IMR-90 (cell line): ENCODE measurements at regions not wholly inside any gene's neighbourhood (a gene's known extent, or its start where the extent isn't known, plus 50 kb on each side); places are given as distances from the start of the nearest gene placed in this dataset.

ENCODE experiments used
- ATAC-seq: fragments of 200-7000 bp; cut with Tn5 transposase; 2 replicates; pipeline ENCODE4 v1.9.1; 2020; ENCODE audit warnings: low read depth, mild to moderate bottlenecking, moderate library complexity
- BruUV-seq: library from RNA; stranded (reverse); fragments of 400-500 nt; replicated peaks from 2 replicates; lab custom pipeline; 2021; lab: Mats Ljungman, UMichigan
- CTCF ChIA-PET: fragments of 300-600 bp; formaldehyde crosslinking; extraction: SDS; loops from one replicate; lab custom pipeline; 2021; ENCODE audit warnings: antibody characterized with exemption; lab: Yijun Ruan, JAX
- POLR2A ChIA-PET: fragments of 300-600 bp; sonication (Branson Sonifier 250); formaldehyde crosslinking; loops from one replicate; lab custom pipeline; 2022; ENCODE audit warnings: antibody characterized with exemption; ENCODE audit not compliant: unreplicated experiment; lab: Charles Lee
- DNase-seq: peaks from one replicate; pipeline ENCODE4 v3.0.0; 2013
- H2AFZ ChIP-seq: replicated peaks from 2 replicates; pipeline ENCODE3; 2013; ENCODE audit warnings: low read length, mild to moderate bottlenecking; ENCODE audit not compliant: poor library complexity
- H2AK5ac ChIP-seq: 2 replicates; pipeline ENCODE4 v1.6.1; 2013; ENCODE audit warnings: low read depth, low read length, inconsistent platforms
- H2AK9ac ChIP-seq: replicated peaks from 2 replicates; pipeline ENCODE3; 2013; ENCODE audit warnings: mild to moderate bottlenecking, low read depth, low read length, moderate library complexity; ENCODE audit not compliant: poor library complexity
- H2BK120ac ChIP-seq: 2 replicates; pipeline ENCODE4 v1.6.1; 2013; ENCODE audit warnings: low read depth, low read length, inconsistent platforms
- H2BK15ac ChIP-seq: 3 replicates; pipeline ENCODE4 v1.6.1; 2013; ENCODE audit warnings: low read depth, low read length, inconsistent platforms
- H2BK20ac ChIP-seq: 2 replicates; pipeline ENCODE4 v1.6.1; 2013; ENCODE audit warnings: low read depth, mild to moderate bottlenecking, inconsistent platforms, low read length, moderate library complexity
- H2BK5ac ChIP-seq: 2 replicates; pipeline ENCODE4 v1.6.1; 2013; ENCODE audit warnings: mild to moderate bottlenecking, low read depth, low read length, inconsistent platforms; ENCODE audit not compliant: poor library complexity, severe bottlenecking
- H3K14ac ChIP-seq: replicated peaks from 2 replicates; pipeline ENCODE4 v1.6.1; 2013; ENCODE audit warnings: low read depth, low read length, inconsistent platforms
- H3K18ac ChIP-seq: 2 replicates; pipeline ENCODE4 v1.6.1; 2013; ENCODE audit warnings: low read depth, low read length, control low read depth
- H3K23ac ChIP-seq: 2 replicates; pipeline ENCODE4 v1.6.1; 2013; ENCODE audit warnings: low read depth, low read length, inconsistent platforms
- H3K27ac ChIP-seq: 2 replicates; pipeline ENCODE4 v1.5.1; 2013; ENCODE audit warnings: mild to moderate bottlenecking, control low read depth, low read length; ENCODE audit not compliant: insufficient read depth
- H3K27me3 ChIP-seq: 2 replicates; pipeline ENCODE4 v1.6.1; 2013; ENCODE audit warnings: low read length; ENCODE audit not compliant: control insufficient read depth, insufficient read depth
- H3K36me3 ChIP-seq: 2 replicates; pipeline ENCODE4 v1.6.1; 2013; ENCODE audit warnings: low read length, mixed read lengths; ENCODE audit not compliant: control insufficient read depth, insufficient read depth
- H3K4ac ChIP-seq: 2 replicates; pipeline ENCODE4 v1.6.1; 2013; ENCODE audit warnings: low read depth, low read length, inconsistent platforms
- H3K4me1 ChIP-seq: 2 replicates; pipeline ENCODE4 v1.6.1; 2013; ENCODE audit warnings: low read length, mixed read lengths; ENCODE audit not compliant: control insufficient read depth, insufficient read depth
- H3K4me2 ChIP-seq: 2 replicates; pipeline ENCODE4 v1.6.1; 2013; ENCODE audit warnings: low read depth, mild to moderate bottlenecking, control low read depth, low read length, moderate library complexity
- H3K4me3 ChIP-seq: 2 replicates; pipeline ENCODE4 v1.5.1; 2013; ENCODE audit warnings: low read depth, mild to moderate bottlenecking, control low read depth, low read length, moderate library complexity; ENCODE audit not compliant: insufficient read depth
- H3K56ac ChIP-seq: 2 replicates; pipeline ENCODE4 v1.6.1; 2013; ENCODE audit warnings: low read length, inconsistent platforms; ENCODE audit not compliant: insufficient read depth; ENCODE audit errors: extremely low read depth
- H3K79me1 ChIP-seq, 2 experiments: 2 replicates each; pipeline ENCODE4 v1.6.1; 2013; ENCODE audit warnings: low read length in 2 of 2, inconsistent platforms in 1 of 2, low read depth in 1 of 2
- H3K9ac ChIP-seq: 2 replicates; pipeline ENCODE4 v1.6.1; 2013; ENCODE audit warnings: low read depth, low read length, control low read depth
- H3K9me1 ChIP-seq: 2 replicates; pipeline ENCODE4 v1.6.1; 2013; ENCODE audit warnings: low read length, inconsistent platforms; ENCODE audit not compliant: insufficient read depth
- H3K9me3 ChIP-seq: 2 replicates; pipeline ENCODE4 v1.6.1; 2013; ENCODE audit warnings: low read length; ENCODE audit not compliant: control insufficient read depth, insufficient read depth
- H4K20me1 ChIP-seq: 2 replicates; pipeline ENCODE4 v1.6.1; 2013; ENCODE audit warnings: low read length, inconsistent platforms; ENCODE audit not compliant: insufficient read depth
- H4K5ac ChIP-seq: 2 replicates; pipeline ENCODE4 v1.6.1; 2013; ENCODE audit warnings: mild to moderate bottlenecking, low read depth, low read length, control low read depth
- H4K8ac ChIP-seq, 2 experiments: 2 replicates each; pipeline ENCODE4 v1.6.1; 2013; ENCODE audit warnings: low read depth in 2 of 2, low read length in 2 of 2, control low read depth in 1 of 2, inconsistent platforms in 1 of 2
- H4K91ac ChIP-seq: 2 replicates; pipeline ENCODE4 v1.6.1; 2013; ENCODE audit warnings: low read depth, low read length, inconsistent platforms; ENCODE audit not compliant: insufficient read depth
- BHLHE40 ChIP-seq: fragments of 150-350 bp; IDR thresholded peaks from 2 replicates; pipeline ENCODE4 v1.6.1; 2016; ENCODE audit warnings: mild to moderate bottlenecking, low read depth, low read length
- CEBPB ChIP-seq: IDR thresholded peaks from 2 replicates; pipeline ENCODE4 v1.6.1; 2012; ENCODE audit warnings: low read depth, low read length, improper control_type of control experiment
- CHD1 ChIP-seq: IDR thresholded peaks from 2 replicates; pipeline ENCODE4 v1.6.1; 2012; ENCODE audit warnings: low read depth, low read length, improper control_type of control experiment
- CTCF ChIP-seq: conservative IDR thresholded peaks from 2 replicates; pipeline ENCODE4 v1.5.1; 2012; ENCODE audit warnings: mild to moderate bottlenecking, low read depth, low read length, improper control_type of control experiment
- ELK1 ChIP-seq: fragments of 150-350 bp; IDR thresholded peaks from 2 replicates; pipeline ENCODE4 v1.6.1; 2016; ENCODE audit warnings: low read depth, mild to moderate bottlenecking, low read length, moderate library complexity, borderline replicate concordance
- FOS ChIP-seq: fragments of 150-350 bp; IDR thresholded peaks from 2 replicates; pipeline ENCODE4 v1.6.1; 2016; ENCODE audit warnings: low read depth, low read length
- MAFK ChIP-seq: IDR thresholded peaks from 2 replicates; pipeline ENCODE4 v1.6.1; 2012; ENCODE audit warnings: low read depth, low read length, improper control_type of control experiment
- MAZ ChIP-seq: IDR thresholded peaks from 2 replicates; pipeline ENCODE4 v1.6.1; 2012; ENCODE audit warnings: low read depth, mild to moderate bottlenecking, low read length, improper control_type of control experiment, moderate library complexity, borderline replicate concordance
- MXI1 ChIP-seq: IDR thresholded peaks from 2 replicates; pipeline ENCODE4 v1.6.1; 2012; ENCODE audit warnings: low read depth, mild to moderate bottlenecking, low read length, moderate library complexity, borderline replicate concordance
- NFE2L2 ChIP-seq: fragments of 150-350 bp; IDR thresholded peaks from 2 replicates; pipeline ENCODE4 v1.6.1; 2016; ENCODE audit warnings: low read depth, mild to moderate bottlenecking, low read length
- POLR2A ChIP-seq: IDR thresholded peaks from 2 replicates; pipeline ENCODE4 v1.6.1; 2012; ENCODE audit warnings: mild to moderate bottlenecking, low read depth, low read length
- RAD21 ChIP-seq: IDR thresholded peaks from 2 replicates; pipeline ENCODE4 v1.6.1; 2012; ENCODE audit warnings: low read length, improper control_type of control experiment
- RCOR1 ChIP-seq: IDR thresholded peaks from 2 replicates; pipeline ENCODE4 v1.6.1; 2012; ENCODE audit warnings: mild to moderate bottlenecking, low read length, improper control_type of control experiment; ENCODE audit not compliant: insufficient replicate concordance
- RFX5 ChIP-seq: IDR thresholded peaks from 2 replicates; pipeline ENCODE4 v1.8.0; 2012; ENCODE audit warnings: low read depth, mild to moderate bottlenecking, low read length, moderate library complexity
- SMC3 ChIP-seq: fragments of 150-350 bp; IDR thresholded peaks from 2 replicates; pipeline ENCODE4 v1.6.1; 2016; ENCODE audit warnings: low read depth, mild to moderate bottlenecking, antibody characterized with exemption, low read length, moderate library complexity
- USF2 ChIP-seq: fragments of 150-350 bp; IDR thresholded peaks from 2 replicates; pipeline ENCODE4 v1.6.1; 2017; ENCODE audit warnings: mild to moderate bottlenecking, antibody characterized with exemption, low read length, low read depth
- WGBS, 2 experiments: methylation state at CpG; one replicate each; pipeline versions ENCODE4 v1.1.5 to v1.1.7; 2013; ENCODE audit warnings: missing lambda C conversion rate in 2 of 2; ENCODE audit not compliant: insufficient read length in 1 of 2; ENCODE audit errors: extremely low coverage in 2 of 2; 5-methylcytosine and 5-hydroxymethylcytosine counted together
- dilution Hi-C: fragments of 300-500 bp; cut with HindIII; formaldehyde crosslinking; loops from one replicate; pipeline ENCODE4 v1.14.3; 2018; ENCODE audit warnings: low sequenced_read_pairs; ENCODE audit not compliant: unreplicated experiment
- in situ Hi-C: fragments of 300-500 bp; cut with MboI; formaldehyde crosslinking; loops from 3 replicates; pipeline ENCODE4 v1.14.3; 2019; ENCODE audit warnings: low sequenced_read_pairs, inconsistent platforms, mixed read lengths
- intact Hi-C: fragments of 100-400 bp; cut with micrococcal nuclease; formaldehyde crosslinking; loops from 2 replicates; pipeline ENCODE4 v1.10.0; 2022

- Histone ChIP-seq H3K18ac (no peak overlapping the region), H2AFZ (no peak overlapping the region), H2BK5ac (no peak overlapping the region), H3K4me3 (no peak overlapping the region), H3K9me3 (no peaks in the 10 kb centered on the region; the same call in 1 of the 2 replicates), H4K8ac (no peak overlapping the region), H3K4me2 (no peak overlapping the region), H3K9me1 (no peaks in the 10 kb centered on the region), H2BK15ac (no peak overlapping the region), H4K20me1 (no peaks in the 10 kb centered on the region), H2AK5ac (no peak overlapping the region), H3K36me3 (no peaks in the 10 kb centered on the region), H4K91ac (no peak overlapping the region), H2BK20ac (no peak overlapping the region), H3K9ac (no peak overlapping the region), H2BK120ac (no peak overlapping the region), H2AK9ac (no peak overlapping the region), H3K14ac (no peak overlapping the region), H3K79me1 (no peaks in the 10 kb centered on the region), H3K27me3 (peaks cover 2% of the 10 kb centered on the region; the same call in 1 of the 2 replicates), H3K23ac (no peak overlapping the region), H3K56ac (no peak overlapping the region), H3K4ac (no peak overlapping the region), H4K5ac (no peak overlapping the region), H3K4me1 (no peaks in the 10 kb centered on the region), H3K27ac (no peak overlapping the region)
- TF ChIP-seq CTCF (no peak), MAZ (no peak), MXI1 (no peak), USF2 (no peak), RFX5 (no peak), BHLHE40 (no peak), MAFK (no peak), NFE2L2 (no peak), SMC3 (no peak), RCOR1 (no peak), ELK1 (no peak), POLR2A (no peak), CHD1 (no peak), RAD21 (no peak), FOS (no peak), CEBPB (no peak)
- DNase-seq (no peak), ATAC-seq (no peak)
- intact Hi-C loops (no loop called here), in situ Hi-C loops (no loop called here), dilution Hi-C loops (no loop called here)
- no CpG with 5 or more reads among the region's 1 CpG for WGBS, 2 experiments
- ChIA-PET POLR2A (no interaction called here), CTCF (interaction anchor here (0.6 kb wide), 1 partner anchor 8 kb away, joined by 3 read pairs; no protein-coding TSS in a partner anchor)
- no TSS peak for BruUV-seq
Observed at GRCh38 chr15:81795899-81796298, 249.9 kb downstream of the MEX3B start.
